Aorta (tissue), 5 donors: ENCODE measurements at regions not wholly inside any gene's neighbourhood (a gene's known extent, or its start where the extent isn't known, plus 50 kb on each side); places are given as distances from the start of the nearest gene placed in this dataset.

Experiments used
- ATAC-seq: fragments of 200-7000 bp; cut with Tn5 transposase; one replicate; pipeline ENCODE4 v1.9.1; 2022; ENCODE audit warnings: moderate library complexity; ENCODE audit not compliant: low FRiP score
- DNase-seq, 2 donors: peaks; one replicate each; pipeline ENCODE4 v3.0.0-alpha.2; 2020
- H3K27ac ChIP-seq, 2 donors: one replicate each; pipeline ENCODE4 v1.5.1; 2013; ENCODE audit warnings: low read length in 2 of 2, mild to moderate bottlenecking in 2 of 2, moderate library complexity in 2 of 2, control low read depth in 1 of 2, inconsistent platforms in 1 of 2, low read depth in 1 of 2
- H3K27me3 ChIP-seq, 2 donors: one replicate each; pipeline ENCODE4 v1.6.1; 2013; ENCODE audit warnings: control low read depth in 1 of 2, low read length in 1 of 2, mild to moderate bottlenecking in 1 of 2, moderate library complexity in 1 of 2; ENCODE audit not compliant: insufficient read depth in 2 of 2, control insufficient read depth in 1 of 2
- H3K36me3 ChIP-seq, 2 donors: one replicate each; pipeline ENCODE4 v1.6.1; 2013; ENCODE audit warnings: control low read depth in 1 of 2, low read length in 1 of 2, mild to moderate bottlenecking in 1 of 2; ENCODE audit not compliant: insufficient read depth in 2 of 2, control insufficient read depth in 1 of 2
- H3K4me1 ChIP-seq, 2 donors: one replicate each; pipeline ENCODE4 v1.6.1; 2013; ENCODE audit warnings: low read length in 2 of 2, control low read depth in 1 of 2, mild to moderate bottlenecking in 1 of 2, moderate library complexity in 1 of 2; ENCODE audit not compliant: insufficient read depth in 2 of 2, control insufficient read depth in 1 of 2
- H3K4me3 ChIP-seq, 2 donors: one replicate each; pipeline ENCODE4 v1.5.1; 2013; ENCODE audit warnings: low read length in 2 of 2, control low read depth in 1 of 2, mild to moderate bottlenecking in 1 of 2
- H3K9me3 ChIP-seq: one replicate; pipeline ENCODE4 v1.6.1; 2013; ENCODE audit warnings: mild to moderate bottlenecking, low read length; ENCODE audit not compliant: control insufficient read depth
- WGBS, 2 donors: extraction: QIAGEN DNeasy Blood & Tissue Kit; methylation state at CpG; one replicate each; pipeline ENCODE4 v1.1.7; 2013; 5-methylcytosine and 5-hydroxymethylcytosine counted together
- intact Hi-C, 2 donors: fragments of 100-400 bp; cut with DNase I; formaldehyde crosslinking; loops; one replicate each; pipeline versions ENCODE4 v1.14.2 to v1.15.0; 2022
- donor health status: healthy with polysubstance abuse.
- donor health status: Bipolar disorder and iron deficiency.
- donor health status: DM: no; HTN: no; CAD: no.
- donor health status: DM: no; HTN: no; CAD: no.
- donor health status: DM: yes; HTN: yes; CAD: no.

DNA sequence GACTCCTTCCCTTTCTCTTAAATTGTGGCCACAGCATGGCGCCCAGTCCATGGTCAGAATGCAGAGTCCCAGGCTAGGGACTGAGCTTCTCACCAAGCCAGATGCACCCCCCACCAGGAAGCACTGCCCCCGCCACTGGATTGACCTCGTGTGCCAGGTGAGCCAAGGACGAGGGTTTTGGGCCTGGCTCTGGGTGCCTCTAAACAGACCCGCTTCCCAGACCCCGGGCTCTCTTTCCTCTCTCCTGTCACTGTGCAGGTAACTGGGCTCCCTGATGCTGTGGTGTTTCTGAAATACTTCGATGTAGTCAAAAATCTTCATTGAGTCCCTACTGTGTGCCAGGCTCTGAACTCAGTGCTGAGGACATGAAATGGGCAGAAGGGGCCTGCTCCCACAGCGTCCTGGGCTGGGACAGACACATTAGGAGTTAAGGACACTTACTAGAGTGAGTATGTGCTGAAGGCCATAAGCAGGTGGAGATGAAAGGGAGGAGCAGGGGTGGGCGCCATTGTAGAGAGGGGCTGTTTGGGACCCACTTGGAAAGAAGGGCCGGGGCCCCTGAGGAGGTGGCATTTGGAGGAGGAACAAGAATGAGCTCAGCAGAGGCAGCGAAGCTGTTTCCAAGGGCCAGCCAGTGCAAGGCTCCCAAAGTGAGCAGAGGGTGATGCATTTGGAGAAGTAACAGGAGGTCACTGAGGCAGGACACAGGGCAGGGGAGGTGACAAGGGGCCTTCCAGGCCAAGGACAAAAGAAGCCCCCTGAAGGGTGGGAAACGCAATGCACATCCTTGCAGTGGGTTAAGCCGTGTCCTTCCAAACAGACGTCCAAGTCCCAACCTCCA is 217.1 kb downstream of the ANKRD60 start:
- DNase-seq = peak in 1 of 2 donors; percentile 69
- intact Hi-C loops = loop anchor here in 1 of 2 donors (10.0 kb wide), 1 partner anchor 357 kb away; no protein-coding TSS in a partner anchor
- Histone ChIP-seq H3K4me3 (no peak overlapping the region), H3K4me1 (no peaks in the 10 kb centered on the region), H3K36me3 (no peaks in the 10 kb centered on the region), H3K27me3 (no peaks in the 10 kb centered on the region), H3K9me3 (no peaks in the 10 kb centered on the region), H3K27ac (no peak overlapping the region)
- WGBS, 2 donors = 78 to 86% methylated on average over 14 of the region's 14 CpGs
- no peak for ATAC-seq

DNA sequence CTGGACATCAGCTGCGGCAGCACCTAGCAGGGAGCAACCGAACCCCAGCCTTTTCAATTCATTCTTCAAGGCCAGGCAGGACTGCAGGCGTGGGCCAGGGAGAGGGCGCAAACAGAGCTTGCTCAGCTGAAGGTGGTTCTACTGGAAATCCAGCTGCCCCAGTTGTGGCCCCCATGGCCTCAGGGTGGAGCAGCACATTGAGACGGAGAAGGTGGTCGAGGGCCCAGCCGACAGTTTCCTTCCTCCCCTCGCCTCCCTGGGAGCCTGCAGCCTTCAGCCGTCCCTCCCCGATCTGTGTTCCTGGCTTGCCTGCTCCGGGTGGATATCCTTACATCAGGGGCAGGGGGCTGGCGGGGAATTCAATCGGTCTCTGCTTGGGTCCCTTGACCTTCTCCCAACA is 217.8 kb downstream of the ANKRD60 start:
- Histone ChIP-seq H3K36me3 (no peaks in the 10 kb centered on the region), H3K4me1 (no peaks in the 10 kb centered on the region), H3K9me3 (no peaks in the 10 kb centered on the region), H3K27ac (no peak overlapping the region), H3K4me3 (no peak overlapping the region), H3K27me3 (no peaks in the 10 kb centered on the region)
- peak in 1 of 2 donors; percentile 71 for DNase-seq
- no peak for ATAC-seq
- intact Hi-C loops = loop anchor here in 1 of 2 donors (10.0 kb wide), 1 partner anchor 356 kb away; no protein-coding TSS in a partner anchor
- WGBS, 2 donors = 93 to 96% methylated on average over 12 to 13 of the region's 13 CpGs

DNA sequence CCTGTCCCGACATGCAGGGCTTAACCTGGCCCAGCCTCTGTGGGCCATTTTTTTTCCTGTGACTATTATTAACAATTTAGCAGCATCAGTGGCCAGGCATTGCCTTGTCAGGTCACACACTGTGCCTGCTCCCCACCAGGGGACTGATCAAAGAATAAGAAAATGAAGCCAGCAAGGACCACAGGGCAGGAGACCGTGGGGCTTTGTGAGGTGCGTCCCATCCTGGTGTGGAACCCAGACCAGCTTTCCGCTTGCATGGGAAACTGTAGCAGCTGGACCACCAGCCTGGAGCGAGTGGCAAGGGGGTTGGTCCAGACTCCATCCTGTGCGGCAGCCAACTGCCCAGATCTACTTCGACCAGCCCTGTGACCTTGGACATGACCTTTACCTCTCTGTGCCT is 218.3 kb downstream of the ANKRD60 start:
- WGBS, 2 donors = 83% methylated on average over 7 of the region's 7 CpGs
- H3K9me3 ChIP-seq = no peaks in the 10 kb centered on the region
- H3K4me3 ChIP-seq = no peak overlapping the region
- H3K4me1 ChIP-seq = no peaks in the 10 kb centered on the region
- no peak for ATAC-seq
- intact Hi-C loops = loop anchor here in 1 of 2 donors (10.0 kb wide), 1 partner anchor 355 kb away; no protein-coding TSS in a partner anchor
- DNase-seq = peak in 1 of 2 donors; percentile 24
- H3K36me3 ChIP-seq = no peaks in the 10 kb centered on the region
- H3K27me3 ChIP-seq = no peaks in the 10 kb centered on the region
- no peak overlapping the region for H3K27ac ChIP-seq

DNA sequence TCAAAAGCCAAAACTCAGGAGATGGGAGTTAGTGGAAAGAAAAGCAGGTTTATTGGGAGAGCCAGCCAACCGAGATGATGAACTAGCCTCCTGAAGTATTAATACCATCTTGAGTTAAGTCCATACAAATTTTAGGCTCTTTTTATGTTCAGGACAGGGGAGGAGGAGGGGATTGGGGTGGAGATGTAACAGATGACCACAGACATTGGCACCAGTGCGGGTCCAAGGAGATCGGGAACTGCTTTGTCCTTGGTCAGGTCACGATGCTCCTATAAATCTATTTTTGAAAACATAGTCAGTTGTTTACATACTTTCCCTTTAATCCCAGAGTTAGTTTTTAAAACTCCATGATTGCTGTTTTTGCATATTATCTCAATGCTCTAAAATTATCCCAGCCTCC is 219.6 kb downstream of the ANKRD60 start:
- Histone ChIP-seq H3K4me3 (no peak overlapping the region), H3K27ac (no peak overlapping the region), H3K36me3 (no peaks in the 10 kb centered on the region), H3K4me1 (no peaks in the 10 kb centered on the region), H3K27me3 (no peaks in the 10 kb centered on the region), H3K9me3 (no peaks in the 10 kb centered on the region)
- intact Hi-C loops = no loop called here
- 25 to 44% methylated on average over 4 of the region's 4 CpGs for WGBS, 2 donors
- ATAC-seq (no peak), DNase-seq (no peak)

GRCh38 chr20:58008413-58008812 is 220.0 kb downstream of the ANKRD60 start:
- DNase-seq (peak in 1 of 2 donors; percentile 64), ATAC-seq (no peak)
- no peak overlapping the region for H3K4me3 ChIP-seq
- no peaks in the 10 kb centered on the region for H3K9me3 ChIP-seq
- no peaks in the 10 kb centered on the region for H3K27me3 ChIP-seq
- intact Hi-C loops = no loop called here
- 18 to 22% methylated on average over 13 of the region's 13 CpGs for WGBS, 2 donors
- no peak overlapping the region for H3K27ac ChIP-seq
- no peaks in the 10 kb centered on the region for H3K36me3 ChIP-seq
- no peaks in the 10 kb centered on the region for H3K4me1 ChIP-seq

DNA sequence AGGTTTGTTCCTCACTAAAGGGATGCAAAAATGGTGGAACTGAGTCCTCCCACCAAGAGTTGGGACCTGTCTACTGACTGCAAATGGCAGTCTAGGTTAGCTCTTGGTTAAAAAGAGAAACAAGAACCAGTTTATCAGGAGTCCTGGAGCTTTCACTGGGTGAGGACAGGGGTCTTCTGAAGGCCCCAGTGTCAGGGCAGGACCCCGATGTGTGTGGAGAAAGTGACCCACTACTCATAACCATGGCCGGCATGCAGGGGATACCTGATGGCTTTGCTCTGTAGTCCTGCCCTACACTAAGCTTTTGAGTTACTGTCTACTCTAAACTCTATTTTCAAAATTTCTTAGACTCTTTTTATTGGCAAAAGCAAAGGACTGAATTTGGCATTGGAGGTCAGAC is 220.5 kb downstream of the ANKRD60 start:
- ATAC-seq = no peak
- Histone ChIP-seq H3K4me3 (no peak overlapping the region), H3K9me3 (no peaks in the 10 kb centered on the region), H3K27me3 (no peaks in the 10 kb centered on the region), H3K36me3 (no peaks in the 10 kb centered on the region), H3K27ac (no peak overlapping the region), H3K4me1 (no peaks in the 10 kb centered on the region)
- intact Hi-C loops = no loop called here
- 52 to 53% methylated on average over 2 of the region's 2 CpGs for WGBS, 2 donors
- peak in 1 of 2 donors; percentile 30 for DNase-seq

DNA sequence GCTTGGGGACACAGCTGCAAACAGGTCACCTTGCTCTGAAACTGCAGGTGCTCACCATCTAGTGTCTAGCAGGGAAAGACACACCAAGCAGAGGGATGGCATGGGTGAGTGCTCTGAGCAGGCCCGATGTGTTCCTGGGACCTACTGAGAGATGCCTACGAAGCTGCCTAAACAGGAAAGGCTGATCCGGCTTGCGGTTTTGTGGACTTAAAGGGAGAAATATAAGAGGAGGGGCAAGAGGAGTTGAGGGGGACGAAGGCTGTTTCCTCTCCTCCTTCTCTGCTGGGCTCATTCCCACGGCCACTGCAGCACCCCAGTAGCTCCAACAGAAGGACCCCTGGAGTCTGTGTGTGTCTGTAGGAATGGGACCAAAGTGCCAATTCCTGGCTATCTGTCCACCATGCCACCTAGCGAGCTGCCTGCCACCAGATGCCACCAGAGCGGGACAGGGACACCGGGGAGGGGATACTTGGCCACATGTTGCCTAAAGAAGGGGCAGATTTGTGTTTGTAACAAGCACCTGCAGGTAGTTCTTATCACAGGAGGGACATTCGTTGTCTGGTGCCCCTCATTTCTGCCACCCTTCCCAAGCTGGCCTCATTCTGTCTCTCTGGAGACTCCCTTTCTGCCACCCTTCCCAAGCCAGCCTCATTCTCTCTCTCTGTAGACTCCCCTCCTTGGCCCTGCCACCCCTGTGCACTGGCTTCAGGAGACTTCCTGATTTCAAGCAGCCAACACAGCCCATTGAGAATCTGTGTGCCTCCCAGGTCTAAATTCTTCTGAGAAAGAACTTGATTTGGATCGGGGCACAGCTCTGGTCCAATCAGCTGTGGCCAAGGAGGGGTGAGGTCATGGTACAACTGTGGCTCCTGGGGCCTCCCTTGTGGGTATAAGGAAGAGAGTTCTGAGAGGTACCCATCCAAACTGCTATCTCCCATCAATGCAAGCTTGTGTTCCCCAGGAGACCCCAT is 221.8 kb downstream of the ANKRD60 start:
- H3K27me3 ChIP-seq = no peaks in the 10 kb centered on the region
- intact Hi-C loops = no loop called here
- 85 to 86% methylated on average over 11 of the region's 11 CpGs for WGBS, 2 donors
- H3K9me3 ChIP-seq = no peaks in the 10 kb centered on the region
- DNase-seq (peak in 1 of 2 donors; percentile 48), ATAC-seq (no peak)
- no peak overlapping the region for H3K4me3 ChIP-seq
- H3K27ac ChIP-seq = no peak overlapping the region
- no peaks in the 10 kb centered on the region for H3K4me1 ChIP-seq
- H3K36me3 ChIP-seq = no peaks in the 10 kb centered on the region

DNA sequence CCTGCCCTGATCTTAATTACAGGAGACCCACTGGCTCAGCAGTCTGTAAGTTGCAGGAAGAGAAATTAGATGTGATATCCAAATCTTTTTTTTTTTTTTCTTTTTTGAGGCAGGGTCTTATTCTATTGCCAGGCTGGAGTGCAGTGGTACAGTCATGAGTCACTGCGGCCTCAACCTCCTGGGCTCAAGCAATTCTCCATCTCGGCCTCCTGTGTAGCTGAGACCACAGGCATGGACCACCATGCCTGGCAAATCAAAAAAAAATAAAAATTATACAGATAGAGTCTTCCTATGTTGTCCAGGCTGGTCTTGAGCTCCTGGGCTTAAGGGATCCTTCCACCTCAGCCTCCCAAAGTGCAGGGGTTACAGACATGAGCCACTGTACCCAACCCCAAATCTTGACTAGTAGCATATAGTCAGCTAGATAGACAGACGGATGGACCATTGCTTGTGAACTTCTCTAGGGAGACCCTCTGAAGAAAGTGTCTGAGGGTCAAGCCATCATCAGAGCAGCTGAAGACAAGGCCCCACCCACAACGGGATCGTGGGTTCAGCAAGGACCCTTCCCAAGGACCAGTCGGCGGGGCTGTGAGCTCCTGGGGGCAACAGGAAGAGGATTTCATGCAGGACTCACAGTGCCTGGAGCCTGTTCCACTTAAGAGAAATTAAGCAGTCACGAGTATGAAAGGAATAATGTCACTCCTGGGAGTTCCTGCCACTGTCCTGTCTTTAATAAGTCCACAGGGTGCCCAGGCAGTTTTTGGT is 222.7 kb downstream of the ANKRD60 start:
- H3K4me3 ChIP-seq = no peak overlapping the region
- WGBS, 2 donors = 89 to 93% methylated on average over 8 of the region's 8 CpGs
- no peak overlapping the region for H3K27ac ChIP-seq
- H3K27me3 ChIP-seq = no peaks in the 10 kb centered on the region
- no peaks in the 10 kb centered on the region for H3K4me1 ChIP-seq
- ATAC-seq (no peak), DNase-seq (peak in 1 of 2 donors; percentile 27)
- H3K9me3 ChIP-seq = no peaks in the 10 kb centered on the region
- H3K36me3 ChIP-seq = no peaks in the 10 kb centered on the region
- intact Hi-C loops = no loop called here
